ENCODE measurements at regions not wholly inside any gene's neighbourhood (a gene's known extent, or its start where the extent isn't known, plus 50 kb on each side); places are given as distances from the start of the nearest gene placed in this dataset.
"Not testable (repeated sequence)": the region's sequence is repeated elsewhere in the genome, so short reads cannot be mapped to it uniquely, and the experiment has no call there.

DNA sequence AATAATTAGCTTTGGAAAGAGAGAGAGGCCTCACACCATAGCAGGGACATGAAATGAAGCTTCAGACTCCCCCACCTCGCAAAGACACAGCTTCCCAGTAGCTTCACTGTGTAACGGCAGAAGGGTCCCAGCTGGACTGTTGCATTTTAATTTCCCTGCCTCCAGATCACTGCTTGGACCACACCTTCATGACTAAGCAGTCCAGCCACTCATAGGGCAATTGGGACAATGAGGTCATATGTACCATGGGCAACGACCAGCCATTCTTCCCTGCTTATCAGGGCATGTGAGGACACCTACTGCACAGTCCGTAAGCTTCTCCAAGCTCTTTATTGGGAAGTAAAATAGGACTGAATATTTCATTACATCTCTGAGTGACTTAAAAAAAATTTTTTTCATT, 183.0 kb downstream of the MREG start:
- no peak for DNase-seq

GRCh38 chr2:215829261-215829660, 184.1 kb downstream of the MREG start:
- DNase-seq = no peak

GRCh38 chr2:215828528-215829184, 184.7 kb downstream of the MREG start:
- DNase-seq = peak; percentile 40

DNA sequence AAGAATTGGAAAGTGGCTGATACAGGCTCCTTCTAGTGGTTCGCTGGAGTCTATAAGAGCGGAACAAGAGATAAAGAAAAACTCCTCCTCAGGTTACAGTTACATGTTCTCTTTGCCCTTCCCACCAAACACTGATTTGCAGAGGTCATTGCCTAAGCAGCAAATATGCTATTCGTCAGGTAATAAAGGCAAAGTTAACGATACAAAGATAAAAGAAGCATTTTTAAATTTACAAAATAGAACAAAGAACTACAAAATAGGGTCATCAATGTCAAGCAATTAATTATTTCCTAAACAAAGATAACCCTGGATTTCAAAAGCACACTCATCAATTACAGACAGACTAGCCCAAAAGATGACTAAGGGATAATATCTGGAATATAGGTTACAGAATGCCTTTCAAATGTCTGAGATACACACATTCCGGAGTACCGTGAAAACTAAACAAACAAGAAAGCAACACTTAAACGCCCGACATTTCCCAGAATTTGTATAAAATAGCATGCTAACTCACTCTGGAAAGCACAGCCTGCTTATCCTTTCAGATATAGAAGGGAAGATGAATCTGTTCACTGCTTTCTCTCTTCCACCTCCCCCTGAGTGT, 186.4 kb downstream of the MREG start:
- no peak for DNase-seq

- no peak for DNase-seq
These were observed 187.0 kb downstream of the MREG start for GRCh38 chr2:215826376-215826775.

GRCh38 chr2:215825707-215826106, 187.6 kb downstream of the MREG start:
- DNase-seq = no peak

- DNase-seq = not testable (repeated sequence)
These were observed 192.1 kb downstream of the MREG start for GRCh38 chr2:215821298-215821697.

- DNase-seq = not testable (repeated sequence)
These were observed 193.6 kb downstream of the MREG start for GRCh38 chr2:215819713-215820112.

- no peak for DNase-seq
These were observed 196.3 kb downstream of the MREG start for GRCh38 chr2:215817046-215817445.

DNA sequence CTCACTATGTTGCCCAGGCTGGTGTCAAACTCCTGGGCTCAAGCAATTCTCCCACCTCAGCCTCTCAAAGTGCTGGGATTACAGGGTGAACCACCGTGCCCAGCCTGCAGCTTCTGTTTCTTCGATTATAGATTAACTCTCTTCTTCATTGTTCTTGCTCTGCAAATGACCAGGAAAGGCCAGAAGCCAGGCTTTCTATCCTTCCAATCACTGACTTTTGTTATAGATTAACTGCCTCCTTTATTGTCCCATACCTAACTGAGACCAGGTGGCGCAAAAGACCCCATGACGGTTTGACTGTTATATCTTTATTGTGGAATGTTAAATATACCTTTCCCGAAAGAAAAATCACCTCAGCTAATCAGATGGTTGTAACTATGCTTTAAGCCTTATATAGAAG, 196.9 kb downstream of the MREG start:
- DNase-seq = no peak

DNA sequence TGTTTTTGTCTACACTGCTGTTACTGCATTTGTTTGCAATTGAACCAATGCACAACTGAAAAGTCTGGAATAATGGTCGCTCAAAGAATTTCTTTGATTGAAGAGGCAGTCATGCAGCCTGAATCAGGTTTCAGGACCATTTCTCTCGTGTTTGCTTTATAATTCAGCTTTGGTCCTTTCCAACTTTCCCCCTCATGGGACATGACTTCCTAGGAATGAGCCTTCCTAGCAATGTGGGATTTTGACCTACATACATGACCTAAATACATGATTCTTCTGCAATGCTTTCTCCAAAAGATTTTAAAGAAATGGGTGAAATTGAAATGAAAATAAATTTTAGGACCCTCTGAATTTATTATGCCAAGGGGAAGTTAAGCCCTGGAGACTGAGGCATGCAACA, 197.4 kb downstream of the MREG start:
- DNase-seq = no peak

GRCh38 chr2:215812966-215813365, 200.4 kb downstream of the MREG start:
- no peak for DNase-seq

- no peak for DNase-seq
These were observed 201.7 kb downstream of the MREG start for GRCh38 chr2:215811409-215812345.

DNA sequence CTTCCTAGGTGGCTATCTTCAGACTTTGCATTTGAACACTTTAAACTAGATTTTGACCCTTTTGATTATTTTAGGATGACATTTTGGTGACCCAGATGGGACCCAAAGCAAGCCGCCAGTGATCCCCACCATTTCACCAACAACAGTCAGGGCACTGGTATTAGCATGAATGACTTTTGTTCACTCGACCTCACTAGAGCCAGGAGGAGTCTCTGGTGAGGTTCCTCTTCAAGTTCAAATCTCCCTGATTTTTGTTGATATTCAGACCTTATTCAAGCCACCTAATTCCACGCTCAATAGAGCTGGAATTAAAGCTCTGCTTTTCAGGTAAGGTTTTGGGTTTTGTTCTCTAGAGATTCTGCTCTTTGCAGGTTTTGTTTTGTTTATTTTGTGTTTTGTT, 202.3 kb downstream of the MREG start:
- DNase-seq = no peak

DNA sequence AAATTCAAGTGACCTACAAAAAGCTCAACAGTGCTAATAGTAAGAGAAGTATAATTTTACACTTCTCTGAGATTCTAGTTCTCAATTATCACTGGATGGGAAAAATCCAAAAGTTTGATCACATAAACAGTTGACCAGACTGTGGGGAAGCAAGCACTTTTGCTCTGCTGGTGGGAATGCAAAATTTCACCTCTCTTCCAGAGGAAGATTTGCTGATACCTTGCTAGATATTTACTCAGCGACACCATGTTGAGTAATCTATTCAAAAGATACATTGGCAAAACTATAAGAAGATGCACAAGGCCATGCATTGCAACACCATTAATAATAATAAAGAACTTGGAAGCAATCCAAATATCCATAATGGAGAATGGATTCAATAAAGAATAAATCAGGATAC, 204.4 kb downstream of the MREG start:
- no peak for DNase-seq

DNA sequence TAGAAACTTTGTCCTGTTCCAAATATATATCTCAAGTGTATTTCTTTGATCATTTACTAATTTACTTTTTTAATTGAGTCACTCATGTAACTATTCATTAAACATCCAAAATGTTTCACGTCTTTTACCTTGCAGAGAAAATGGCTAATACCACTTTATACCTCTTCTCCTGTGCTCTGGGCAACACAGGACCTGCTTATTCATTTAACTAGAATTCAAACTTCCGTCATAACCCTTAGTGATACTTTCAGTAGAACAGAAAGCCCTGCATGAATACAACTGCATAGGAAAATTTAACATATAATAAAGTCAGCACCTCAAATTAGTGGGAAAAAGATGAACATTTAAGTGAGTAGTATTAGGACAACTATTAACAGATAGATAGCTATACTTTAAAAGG, 205.2 kb downstream of the MREG start:
- no peak for DNase-seq

DNA sequence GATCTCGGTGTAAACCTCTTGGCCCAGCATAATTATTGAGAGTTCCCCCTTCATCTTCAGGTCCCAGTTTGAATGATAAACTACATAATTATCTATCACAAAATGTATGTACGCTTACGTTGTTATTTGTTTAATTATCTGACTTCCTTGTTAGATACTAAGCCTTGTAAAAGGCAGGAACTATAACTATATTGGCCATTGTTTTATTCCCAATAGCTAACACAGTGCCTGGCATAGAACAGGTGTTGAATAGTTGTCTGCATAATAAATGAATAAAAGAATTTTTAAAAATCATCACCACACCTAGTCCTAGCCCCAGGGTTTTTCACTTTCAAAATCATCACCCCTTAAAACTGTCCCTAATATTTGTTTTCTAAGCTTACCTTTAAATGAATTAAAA, 207.9 kb downstream of the MREG start:
- no peak for DNase-seq

DNA sequence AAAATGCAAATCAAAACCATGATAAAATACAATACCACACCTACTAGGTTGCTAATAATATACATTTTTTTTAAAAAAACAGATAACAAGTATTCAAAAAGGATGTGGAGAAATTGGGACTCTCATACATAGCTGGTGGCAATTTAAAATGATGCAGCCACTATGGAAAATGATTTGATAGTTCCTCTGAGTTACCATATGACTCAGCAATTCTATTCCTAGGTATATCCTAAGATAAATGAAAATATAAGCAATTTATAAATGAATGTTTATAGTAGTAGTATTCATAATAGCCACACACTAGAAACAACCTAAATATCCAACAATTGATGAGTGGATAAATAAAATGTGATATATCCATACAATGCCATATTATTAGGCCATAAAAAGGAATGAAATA, 210.2 kb downstream of the MREG start:
- DNase-seq = no peak

GRCh38 chr2:215799194-215799593, 214.2 kb downstream of the MREG start:
- no peak for DNase-seq

- no peak for DNase-seq
These were observed 215.7 kb downstream of the MREG start for GRCh38 chr2:215797676-215798075.

DNA sequence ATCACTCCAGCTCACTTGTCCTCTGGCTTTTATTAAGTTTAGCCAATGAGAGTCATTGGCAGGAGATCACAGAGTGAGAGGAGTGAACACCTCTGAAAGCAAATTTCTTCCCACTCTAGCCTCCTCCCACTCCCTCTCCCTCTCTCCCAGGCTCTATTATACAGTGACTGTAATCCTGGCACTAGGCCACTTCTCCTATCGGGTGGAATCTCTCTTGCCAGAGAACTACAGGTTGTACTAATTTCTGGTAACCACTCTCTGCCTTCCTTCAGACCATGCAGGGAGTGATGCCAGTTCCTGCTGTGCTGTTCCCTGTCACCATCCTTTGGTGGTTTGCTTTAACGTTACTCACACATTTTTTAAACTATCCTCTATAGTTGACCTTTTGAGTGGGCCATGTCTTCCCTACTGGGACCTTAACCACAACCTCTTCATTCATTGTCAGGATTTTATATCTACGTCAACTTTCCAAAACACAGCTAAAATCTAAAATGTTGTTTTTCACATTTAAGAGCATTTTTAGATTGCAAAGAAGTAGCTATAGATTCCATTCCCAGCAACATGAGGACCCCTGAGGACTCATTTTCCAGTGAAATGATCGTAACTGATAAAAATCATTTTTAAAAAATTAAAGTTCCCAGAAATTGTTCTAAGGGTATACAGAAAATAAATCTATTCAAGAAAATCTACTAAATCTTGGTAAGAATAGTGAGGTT, 217.1 kb downstream of the MREG start:
- DNase-seq = peak; percentile 8

GRCh38 chr2:215794829-215795546, 218.4 kb downstream of the MREG start:
- no peak for DNase-seq

Data from stimulated activated CD4-positive, alpha-beta T cell treated with anti-CD3 and anti-CD28 coated beads, Interleukin-1b, Interleukin-23, amount 100 ng/mL, for 48 hours (primary cell).